Forelimb muscle (tissue), 1 donor: ENCODE measurements at regions not wholly inside any gene's neighbourhood (a gene's known extent, or its start where the extent isn't known, plus 50 kb on each side); places are given as distances from the start of the nearest gene placed in this dataset.

Experiments
- DNase-seq: peaks from one replicate; pipeline ENCODE4 v3.0.0-alpha.2; 2013; ENCODE audit warnings: low read depth

GRCh38 chr18:41630232-41630886 is 324.7 kb upstream of the PIK3C3 start:
- DNase-seq = no peak

GRCh38 chr18:41624460-41624859 is 330.6 kb upstream of the PIK3C3 start:
- DNase-seq = no peak

- no peak for DNase-seq
Measured at GRCh38 chr18:41621177-41621576, 333.9 kb upstream of the PIK3C3 start.

GRCh38 chr18:41618147-41618546 is 336.9 kb upstream of the PIK3C3 start:
- DNase-seq = no peak

GRCh38 chr18:41617647-41618046 is 337.4 kb upstream of the PIK3C3 start:
- no peak for DNase-seq

- no peak for DNase-seq
Measured at GRCh38 chr18:41613003-41613609, 341.9 kb upstream of the PIK3C3 start.

GRCh38 chr18:41604964-41605363 is 350.1 kb upstream of the PIK3C3 start:
- no peak for DNase-seq

- no peak for DNase-seq
Measured at GRCh38 chr18:41602034-41602433, 353.0 kb upstream of the PIK3C3 start.

- no peak for DNase-seq
Measured at GRCh38 chr18:41600693-41601391, 354.2 kb upstream of the PIK3C3 start.

GRCh38 chr18:41599466-41599865 is 355.6 kb upstream of the PIK3C3 start:
- DNase-seq = no peak

- no peak for DNase-seq
Measured at GRCh38 chr18:41594582-41594981, 360.5 kb upstream of the PIK3C3 start.

GRCh38 chr18:41593171-41593675 is 361.8 kb upstream of the PIK3C3 start:
- DNase-seq = no peak

- DNase-seq = no peak
Measured at GRCh38 chr18:41587976-41588375, 367.1 kb upstream of the PIK3C3 start.

GRCh38 chr18:41585512-41585911 is 369.5 kb upstream of the PIK3C3 start:
- DNase-seq = no peak

GRCh38 chr18:41579185-41579584 is 375.8 kb upstream of the PIK3C3 start:
- DNase-seq = no peak

- no peak for DNase-seq
Measured at GRCh38 chr18:41577529-41577928, 377.5 kb upstream of the PIK3C3 start.

- DNase-seq = no peak
Measured at GRCh38 chr18:41576643-41577042, 378.4 kb upstream of the PIK3C3 start.

- DNase-seq = no peak
Measured at GRCh38 chr18:41569867-41570266, 385.2 kb upstream of the PIK3C3 start.

- DNase-seq = no peak
Measured at GRCh38 chr18:41561961-41562360, 393.1 kb upstream of the PIK3C3 start.

GRCh38 chr18:41558715-41559114 is 396.3 kb upstream of the PIK3C3 start:
- DNase-seq = no peak

GRCh38 chr18:41553716-41554115 is 401.3 kb upstream of the PIK3C3 start:
- DNase-seq = no peak

GRCh38 chr18:41548521-41549260 is 406.3 kb upstream of the PIK3C3 start:
- no peak for DNase-seq
